Activated CD8-positive, alpha-beta memory T cell treated with anti-CD3 and anti-CD28 coated beads, Interleukin-2, amount 10 ng/mL, durations not matched to agents 7 days and 5 days (primary cell): ENCODE measurements at regions not wholly inside any gene's neighbourhood (a gene's known extent, or its start where the extent isn't known, plus 50 kb on each side); places are given as distances from the start of the nearest gene placed in this dataset.

Experiments
- ATAC-seq: fragments of 150-1000 bp; cut with Tn5 transposase; one replicate; pipeline ENCODE4 v1.10.0; 2021; ENCODE audit warnings: moderate library complexity
- CTCF ChIA-PET: fragments of 350-600 bp; sonication (Branson Sonifier 250); formaldehyde crosslinking; loops from one replicate; lab custom pipeline; 2021; ENCODE audit warnings: antibody characterized with exemption; lab: Charles Lee
- DNase-seq: peaks from one replicate; pipeline ENCODE4 v3.0.0-alpha.2; 2020
- H3K27ac Mint-ChIP-seq: one replicate; pipeline ENCODE4 v1.8.0; 2021; ENCODE audit warnings: mild to moderate bottlenecking, mixed read lengths
- H3K27me3 Mint-ChIP-seq: one replicate; pipeline ENCODE4 v1.8.0; 2021; ENCODE audit warnings: mixed read lengths
- H3K36me3 Mint-ChIP-seq: one replicate; pipeline ENCODE4 v1.8.0; 2021; ENCODE audit warnings: mild to moderate bottlenecking, mixed read lengths
- H3K4me1 Mint-ChIP-seq: one replicate; pipeline ENCODE4 v1.8.0; 2021; ENCODE audit warnings: mixed read lengths
- H3K4me3 Mint-ChIP-seq: one replicate; pipeline ENCODE4 v1.8.0; 2021; ENCODE audit warnings: mild to moderate bottlenecking, moderate library complexity, mixed read lengths
- H3K9me3 Mint-ChIP-seq: one replicate; pipeline ENCODE4 v1.8.0; 2022; ENCODE audit warnings: low read depth, mixed read lengths

DNA sequence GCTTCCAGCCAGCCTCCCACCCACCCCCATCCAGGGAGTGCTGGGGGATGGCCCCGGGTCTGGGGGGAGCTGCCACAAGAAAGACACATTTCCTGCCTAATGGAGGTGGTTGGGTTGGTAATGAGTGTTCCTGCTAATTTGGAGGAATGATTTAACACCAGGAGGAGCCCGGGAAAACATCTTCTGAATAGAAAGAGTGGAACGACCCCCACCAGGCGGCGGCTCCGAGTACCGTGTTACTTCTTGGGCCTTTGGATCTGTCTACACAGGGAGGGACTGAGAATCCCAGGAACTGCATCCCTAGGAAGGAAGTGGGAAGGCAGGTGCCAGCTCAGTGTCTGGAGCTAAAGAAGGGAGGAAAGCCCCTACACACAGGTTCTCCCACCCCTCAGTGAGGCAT is 64.6 kb downstream of the TSPAN17 start:
- H3K4me1 Mint-ChIP-seq: no peaks in the 10 kb centered on the region
- H3K27ac Mint-ChIP-seq: no peak overlapping the region
- H3K4me3 Mint-ChIP-seq: no peak overlapping the region
- H3K27me3 Mint-ChIP-seq: peaks cover 49% of the 10 kb centered on the region
- DNase-seq (no peak), ATAC-seq (no peak)
- CTCF ChIA-PET: no interaction called here
- H3K9me3 Mint-ChIP-seq: no peaks in the 10 kb centered on the region
- H3K36me3 Mint-ChIP-seq: peaks cover 2% of the 10 kb centered on the region

DNA sequence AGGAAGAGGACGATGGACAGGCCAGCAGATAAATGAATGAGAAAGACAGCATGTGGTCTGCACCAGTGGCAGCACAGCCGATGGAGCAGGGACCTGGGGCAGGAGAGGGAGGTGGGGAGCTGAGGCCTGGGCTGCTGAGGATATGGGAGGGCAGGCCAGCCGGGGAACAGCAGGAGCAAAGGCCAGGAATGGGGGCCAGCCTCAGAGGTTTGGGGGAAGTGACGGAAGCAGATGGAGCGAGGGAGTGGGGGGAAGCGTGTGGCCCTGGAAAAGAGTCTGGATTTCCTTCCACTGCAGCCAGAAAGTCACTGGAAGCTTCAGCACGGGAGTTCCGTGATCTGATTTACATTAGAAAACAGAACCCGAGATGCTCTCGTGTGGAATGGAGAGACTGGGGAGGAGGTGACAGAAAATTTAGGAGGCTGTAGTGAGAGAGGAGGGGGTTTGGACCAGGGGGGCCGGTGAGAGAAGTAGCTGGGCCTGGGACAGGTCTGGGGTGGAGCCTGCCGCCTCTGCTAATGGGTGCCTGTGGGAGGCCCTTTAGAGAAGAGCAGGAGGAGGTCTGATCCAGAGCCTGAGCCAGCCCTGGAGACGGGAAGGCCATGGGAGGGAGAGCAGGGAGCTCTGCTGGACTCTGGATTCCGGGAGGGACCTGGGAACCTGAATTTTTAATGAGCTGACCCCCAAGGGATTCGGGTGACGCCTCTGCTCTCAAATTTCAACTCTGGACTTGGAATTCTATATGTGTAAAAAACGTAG is 65.4 kb downstream of the TSPAN17 start:
- H3K4me1 Mint-ChIP-seq: no peaks in the 10 kb centered on the region
- ATAC-seq (no peak), DNase-seq (no peak)
- H3K9me3 Mint-ChIP-seq: no peaks in the 10 kb centered on the region
- peaks cover 2% of the 10 kb centered on the region for H3K36me3 Mint-ChIP-seq
- no peak overlapping the region for H3K27ac Mint-ChIP-seq
- no peak overlapping the region for H3K4me3 Mint-ChIP-seq
- CTCF ChIA-PET: no interaction called here
- H3K27me3 Mint-ChIP-seq: peaks cover 54% of the 10 kb centered on the region

DNA sequence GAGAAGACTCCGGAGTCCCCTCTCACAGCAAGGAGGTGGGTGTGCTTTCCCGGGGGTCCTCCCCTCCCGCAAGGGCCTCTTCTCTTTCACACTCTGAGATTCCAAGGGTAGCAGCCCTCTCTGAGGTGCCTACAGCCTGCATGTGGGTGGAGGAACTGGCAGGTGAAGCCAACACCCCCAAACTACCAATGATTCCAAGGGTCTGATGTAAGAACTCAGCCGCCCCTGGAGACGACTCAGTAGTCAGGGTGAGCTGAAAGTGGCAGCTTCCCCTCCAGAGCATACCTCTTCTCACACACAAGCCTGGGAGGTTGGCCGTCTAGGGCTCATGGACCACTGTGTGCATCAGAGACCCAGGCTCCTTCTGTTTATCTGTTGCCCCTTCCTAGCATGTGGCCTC is 66.1 kb downstream of the TSPAN17 start:
- ATAC-seq (no peak), DNase-seq (no peak)
- H3K9me3 Mint-ChIP-seq: no peaks in the 10 kb centered on the region
- peaks cover 2% of the 10 kb centered on the region for H3K36me3 Mint-ChIP-seq
- H3K4me3 Mint-ChIP-seq: no peak overlapping the region
- CTCF ChIA-PET: no interaction called here
- no peak overlapping the region for H3K27ac Mint-ChIP-seq
- H3K4me1 Mint-ChIP-seq: no peaks in the 10 kb centered on the region
- peaks cover 51% of the 10 kb centered on the region for H3K27me3 Mint-ChIP-seq

DNA sequence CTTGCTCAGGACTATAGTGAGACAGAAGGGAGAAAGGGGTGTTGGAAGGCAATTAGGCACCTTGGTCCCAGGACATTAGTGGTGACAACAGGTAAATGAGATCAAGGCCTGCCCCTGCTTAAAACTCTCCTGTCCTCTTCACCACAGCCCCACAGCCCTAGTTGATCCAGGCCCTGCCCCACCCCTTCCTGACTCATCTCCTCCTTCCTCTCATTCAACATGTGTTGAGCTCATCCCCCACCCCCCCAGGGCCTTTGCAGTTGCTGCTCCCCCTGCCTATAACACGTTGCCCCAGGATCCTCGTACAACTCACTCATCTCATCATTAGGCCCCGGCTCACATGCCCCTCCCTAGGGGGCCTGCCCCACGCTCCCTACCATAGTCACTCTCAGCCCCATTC is 66.8 kb downstream of the TSPAN17 start:
- H3K36me3 Mint-ChIP-seq: peaks cover 2% of the 10 kb centered on the region
- no peak overlapping the region for H3K27ac Mint-ChIP-seq
- CTCF ChIA-PET: no interaction called here
- no peak overlapping the region for H3K4me3 Mint-ChIP-seq
- peaks cover 53% of the 10 kb centered on the region for H3K27me3 Mint-ChIP-seq
- DNase-seq (no peak), ATAC-seq (no peak)
- H3K4me1 Mint-ChIP-seq: no peaks in the 10 kb centered on the region
- no peaks in the 10 kb centered on the region for H3K9me3 Mint-ChIP-seq

DNA sequence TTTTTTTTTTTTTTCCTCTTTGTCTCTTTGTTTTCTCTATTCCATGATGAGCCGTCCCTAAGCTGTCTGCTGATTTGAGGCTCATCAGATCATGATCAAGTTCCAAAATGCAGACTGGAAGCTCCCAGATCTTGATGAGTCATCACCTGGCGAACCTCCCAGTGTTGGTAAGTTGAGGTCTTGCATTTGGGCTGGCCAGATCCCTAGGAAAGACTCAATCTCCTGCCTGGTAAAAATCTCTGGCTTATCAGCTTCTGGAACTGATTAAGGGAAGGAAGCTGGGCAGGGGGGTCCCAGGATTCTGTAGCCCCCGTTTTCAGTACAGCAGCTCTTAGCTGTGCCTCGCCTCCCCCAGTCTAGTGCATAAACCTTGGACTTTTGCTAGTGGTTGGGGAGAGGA is 69.0 kb downstream of the TSPAN17 start:
- H3K4me1 Mint-ChIP-seq: no peaks in the 10 kb centered on the region
- H3K27ac Mint-ChIP-seq: no peak overlapping the region
- CTCF ChIA-PET: interaction anchor here (1.3 kb wide), 1 partner anchor 56 kb away, joined by 6 read pairs; no protein-coding TSS in a partner anchor
- ATAC-seq (no peak), DNase-seq (no peak)
- no peaks in the 10 kb centered on the region for H3K9me3 Mint-ChIP-seq
- peaks cover 58% of the 10 kb centered on the region for H3K27me3 Mint-ChIP-seq
- no peak overlapping the region for H3K4me3 Mint-ChIP-seq
- H3K36me3 Mint-ChIP-seq: peaks cover 2% of the 10 kb centered on the region

DNA sequence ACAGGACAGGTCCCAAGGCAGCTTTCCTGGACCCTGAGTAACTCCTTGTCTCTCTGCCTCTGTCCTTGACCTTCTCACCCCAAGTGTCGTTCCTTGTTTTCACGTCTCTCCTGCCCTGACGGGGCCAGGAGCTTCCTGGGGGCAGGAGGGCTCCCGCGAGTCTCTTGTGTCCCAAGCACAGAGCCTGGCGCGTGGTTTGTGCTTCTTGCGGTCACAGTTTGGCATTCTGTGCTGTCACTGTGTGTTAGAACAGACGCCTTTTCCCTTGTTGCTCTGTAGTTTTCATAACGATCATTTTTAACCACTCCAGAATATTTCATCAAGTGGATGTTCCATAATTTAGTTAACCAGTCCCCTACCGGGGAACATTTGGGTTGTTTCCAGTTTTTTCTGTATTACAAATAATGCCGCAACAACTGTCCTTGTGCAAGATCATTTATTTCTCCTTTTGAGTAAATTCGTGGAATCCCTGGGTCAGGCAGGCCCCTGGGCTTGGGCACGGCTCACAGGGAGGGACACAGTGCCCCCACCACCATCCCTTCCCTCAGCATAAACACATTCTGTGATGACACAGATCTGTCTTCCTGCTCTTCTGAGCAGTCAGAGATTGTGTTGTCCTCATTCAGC is 71.9 kb downstream of the TSPAN17 start:
- DNase-seq: no peak
- H3K36me3 Mint-ChIP-seq: peaks cover 2% of the 10 kb centered on the region
- no peak overlapping the region for H3K4me3 Mint-ChIP-seq
- CTCF ChIA-PET: interaction anchor here (1.4 kb wide), 1 partner anchor 59 kb away, joined by 3 read pairs; no protein-coding TSS in a partner anchor
- H3K27me3 Mint-ChIP-seq: peaks cover 52% of the 10 kb centered on the region
- H3K27ac Mint-ChIP-seq: no peak overlapping the region
- H3K4me1 Mint-ChIP-seq: peaks cover 7% of the 10 kb centered on the region
- no peak for ATAC-seq
- H3K9me3 Mint-ChIP-seq: no peaks in the 10 kb centered on the region

DNA sequence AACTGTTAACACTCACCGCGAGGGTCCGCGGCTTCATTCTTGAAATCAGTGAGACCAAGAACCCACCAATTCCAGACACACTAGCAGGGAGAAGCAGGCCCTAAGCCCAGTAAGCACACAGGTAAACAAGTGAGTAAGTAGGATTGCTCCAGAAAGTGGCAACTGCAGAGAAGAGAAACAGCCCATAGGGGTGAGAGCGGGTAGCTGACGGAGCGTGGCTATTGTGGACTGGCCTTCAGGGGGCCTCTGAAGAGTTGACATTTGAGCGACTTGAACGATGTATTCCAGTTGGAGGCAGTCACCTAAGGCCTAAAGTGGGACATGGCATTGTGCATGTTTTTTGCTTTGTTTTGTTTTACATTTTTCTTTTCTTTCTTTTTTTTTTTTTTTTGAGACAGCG is 74.2 kb downstream of the TSPAN17 start:
- ATAC-seq (no peak), DNase-seq (no peak)
- CTCF ChIA-PET: interaction anchor here (0.7 kb wide), 1 partner anchor 106 kb away, joined by 3 read pairs; no protein-coding TSS in a partner anchor
- Mint-ChIP-seq H3K4me3 (no peak overlapping the region), H3K4me1 (peaks cover 7% of the 10 kb centered on the region), H3K9me3 (no peaks in the 10 kb centered on the region), H3K36me3 (no peaks in the 10 kb centered on the region), H3K27ac (no peak overlapping the region), H3K27me3 (peaks cover 57% of the 10 kb centered on the region)

DNA sequence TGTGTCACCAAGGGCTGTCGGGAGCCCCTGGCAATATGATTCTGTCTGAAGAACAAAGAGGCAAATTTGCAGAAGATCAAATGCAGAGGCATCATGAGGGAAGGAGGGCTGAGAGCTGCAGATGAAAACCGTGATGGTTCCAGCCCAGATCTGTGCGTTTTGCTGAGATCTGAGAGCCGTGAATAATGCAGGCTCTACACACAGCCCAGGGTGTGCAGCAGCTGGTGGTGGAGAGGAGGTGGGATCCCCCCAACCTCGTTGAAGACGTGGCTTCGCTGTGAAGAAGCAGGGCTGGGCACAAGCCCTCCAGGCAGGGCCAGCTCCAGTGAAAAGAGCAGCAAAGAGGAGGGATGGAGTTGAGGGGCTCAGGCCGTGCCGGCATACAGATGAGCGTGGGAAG is 75.5 kb downstream of the TSPAN17 start:
- CTCF ChIA-PET: no interaction called here
- no peak overlapping the region for H3K4me3 Mint-ChIP-seq
- DNase-seq (no peak), ATAC-seq (no peak)
- no peak overlapping the region for H3K27ac Mint-ChIP-seq
- H3K9me3 Mint-ChIP-seq: no peaks in the 10 kb centered on the region
- no peaks in the 10 kb centered on the region for H3K36me3 Mint-ChIP-seq
- peaks cover 55% of the 10 kb centered on the region for H3K27me3 Mint-ChIP-seq
- peaks cover 7% of the 10 kb centered on the region for H3K4me1 Mint-ChIP-seq

DNA sequence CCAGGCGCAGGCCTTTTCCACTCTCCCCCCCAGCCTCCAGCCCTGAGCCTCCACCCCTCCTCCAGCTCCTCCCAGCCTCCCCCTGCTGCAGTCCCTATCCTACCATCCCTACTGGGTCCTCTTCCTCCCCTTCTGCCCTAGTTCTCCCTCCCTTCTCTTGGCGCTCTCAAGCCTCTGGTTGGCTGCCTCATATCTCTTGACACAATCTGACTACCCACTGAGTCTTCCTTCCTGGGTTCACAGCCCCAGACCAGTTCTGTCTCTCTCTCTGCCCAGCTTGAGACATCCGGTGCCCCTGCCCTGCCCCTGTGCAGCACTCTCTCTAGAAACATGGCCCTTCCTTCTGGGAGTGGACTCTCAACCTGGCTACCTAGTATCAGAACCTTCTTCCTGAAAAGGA is 76.2 kb downstream of the TSPAN17 start:
- Mint-ChIP-seq H3K4me1 (peaks cover 7% of the 10 kb centered on the region), H3K36me3 (no peaks in the 10 kb centered on the region), H3K27me3 (peaks cover 55% of the 10 kb centered on the region), H3K27ac (no peak overlapping the region), H3K4me3 (no peak overlapping the region), H3K9me3 (no peaks in the 10 kb centered on the region)
- DNase-seq: no peak
- CTCF ChIA-PET: no interaction called here
- ATAC-seq: peak; percentile 33

DNA sequence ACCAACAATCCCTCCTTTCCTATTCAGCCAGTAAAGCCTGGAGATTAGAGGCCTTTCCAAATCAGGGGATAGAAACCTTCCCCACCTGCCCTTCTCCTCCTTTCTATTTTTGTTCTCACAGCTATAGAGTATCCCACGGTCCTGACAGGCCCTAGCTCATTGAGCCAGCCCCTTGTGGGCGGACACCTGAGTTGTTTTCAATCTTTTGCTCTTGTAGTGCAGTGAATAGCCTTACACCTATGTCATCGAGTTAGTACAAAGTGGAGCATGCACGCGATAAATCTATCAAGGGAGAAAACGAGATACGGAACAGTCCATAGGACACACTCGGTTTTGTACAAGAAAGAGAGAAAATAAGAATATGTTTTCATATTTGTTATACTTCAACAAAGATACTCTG is 77.2 kb downstream of the TSPAN17 start:
- H3K27me3 Mint-ChIP-seq: peaks cover 50% of the 10 kb centered on the region
- no peak overlapping the region for H3K27ac Mint-ChIP-seq
- DNase-seq: no peak
- H3K4me3 Mint-ChIP-seq: no peak overlapping the region
- CTCF ChIA-PET: no interaction called here
- no peaks in the 10 kb centered on the region for H3K9me3 Mint-ChIP-seq
- no peaks in the 10 kb centered on the region for H3K36me3 Mint-ChIP-seq
- peaks cover 7% of the 10 kb centered on the region for H3K4me1 Mint-ChIP-seq
- no peak for ATAC-seq

DNA sequence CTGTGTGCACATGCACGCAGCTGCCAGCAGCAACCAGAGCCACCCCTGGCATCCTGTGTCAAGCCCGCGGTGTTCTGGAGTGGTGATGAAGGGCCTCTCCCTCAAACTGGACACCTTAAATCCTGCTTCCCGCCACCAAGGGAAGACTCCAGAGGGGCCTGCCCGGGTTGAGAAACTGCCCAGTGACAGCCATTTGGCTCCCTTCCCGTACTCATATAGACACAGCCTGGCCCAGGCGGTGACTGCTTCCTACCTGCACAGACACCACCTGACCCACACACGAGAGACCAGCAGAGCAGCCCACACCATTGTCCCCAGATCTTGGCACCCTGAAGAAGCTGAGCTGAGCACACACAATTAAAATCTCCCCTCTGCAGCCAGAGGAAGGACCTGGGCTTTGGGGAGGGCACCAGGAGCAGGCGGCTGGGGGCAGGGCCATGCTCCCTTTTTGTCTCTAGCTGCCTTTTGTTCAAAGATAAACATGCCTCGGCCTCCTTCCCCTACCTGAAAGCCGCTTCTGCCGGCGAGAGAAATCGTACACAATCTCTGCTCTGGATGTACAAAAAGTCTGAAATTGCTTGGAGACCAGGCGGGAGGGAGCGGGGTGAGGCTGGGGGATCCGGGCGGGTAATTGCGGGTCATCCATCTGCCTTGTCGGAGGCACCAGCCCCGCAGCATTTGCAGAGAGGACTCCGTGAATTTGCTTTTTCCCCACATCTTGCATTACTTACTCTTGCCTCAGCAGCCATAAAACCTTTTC is 78.4 kb downstream of the TSPAN17 start:
- Mint-ChIP-seq H3K4me3 (no peak overlapping the region), H3K27me3 (peaks cover 49% of the 10 kb centered on the region)

DNA sequence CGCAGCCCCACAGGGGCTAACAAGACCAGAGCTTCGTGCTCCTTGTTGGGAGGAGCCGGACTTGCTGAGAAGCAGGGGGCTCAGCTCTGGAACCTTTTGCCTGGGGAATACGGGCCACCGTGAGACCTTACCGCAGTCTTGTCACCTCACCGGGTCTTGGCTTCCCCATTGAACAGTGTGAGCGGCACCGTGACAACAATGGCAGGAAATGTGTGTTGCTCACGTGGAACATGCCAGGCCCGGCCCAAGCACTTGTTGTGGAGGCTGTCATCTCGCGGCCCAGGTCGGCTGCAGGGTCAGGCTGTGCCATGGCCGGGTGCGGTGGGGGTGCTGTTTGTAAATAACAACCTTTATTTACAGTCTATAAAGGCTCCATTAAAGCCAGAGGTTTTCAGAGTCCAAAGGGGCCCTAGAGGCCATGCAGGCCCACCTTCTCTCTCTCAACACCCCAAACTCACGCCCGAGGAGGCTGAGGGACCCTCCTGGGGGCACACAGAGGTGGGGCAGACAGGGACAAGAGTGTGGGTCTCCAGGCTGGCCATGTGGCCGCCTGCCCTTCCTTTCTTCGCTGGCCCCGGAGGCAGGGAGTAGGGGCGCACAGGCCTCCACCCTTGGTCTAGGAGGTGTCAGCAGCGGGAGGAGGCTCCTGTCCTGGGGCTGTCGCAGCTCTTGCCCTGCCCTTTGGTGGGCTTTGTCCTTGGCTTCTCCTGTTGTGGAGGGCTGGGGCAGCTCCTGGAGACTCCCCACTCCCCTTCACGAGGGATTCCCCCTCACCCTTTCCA is 79.7 kb downstream of the TSPAN17 start:
- DNase-seq: no peak
- CTCF ChIA-PET: interaction anchor here (0.5 kb wide), 1 partner anchor 169 kb away, joined by 6 read pairs; no protein-coding TSS in a partner anchor
- no peak for ATAC-seq
- Mint-ChIP-seq H3K27me3 (peaks cover 53% of the 10 kb centered on the region), H3K4me1 (peaks cover 7% of the 10 kb centered on the region), H3K9me3 (no peaks in the 10 kb centered on the region), H3K36me3 (no peaks in the 10 kb centered on the region), H3K4me3 (no peak overlapping the region), H3K27ac (no peak overlapping the region)

More for the DNA sequence above, 78.4 kb downstream of the TSPAN17 start:
- ATAC-seq (no peak), DNase-seq (no peak)
- H3K27ac Mint-ChIP-seq: no peak overlapping the region
- H3K9me3 Mint-ChIP-seq: no peaks in the 10 kb centered on the region
- no peaks in the 10 kb centered on the region for H3K36me3 Mint-ChIP-seq
- CTCF ChIA-PET: no interaction called here
- H3K4me1 Mint-ChIP-seq: peaks cover 7% of the 10 kb centered on the region

DNA sequence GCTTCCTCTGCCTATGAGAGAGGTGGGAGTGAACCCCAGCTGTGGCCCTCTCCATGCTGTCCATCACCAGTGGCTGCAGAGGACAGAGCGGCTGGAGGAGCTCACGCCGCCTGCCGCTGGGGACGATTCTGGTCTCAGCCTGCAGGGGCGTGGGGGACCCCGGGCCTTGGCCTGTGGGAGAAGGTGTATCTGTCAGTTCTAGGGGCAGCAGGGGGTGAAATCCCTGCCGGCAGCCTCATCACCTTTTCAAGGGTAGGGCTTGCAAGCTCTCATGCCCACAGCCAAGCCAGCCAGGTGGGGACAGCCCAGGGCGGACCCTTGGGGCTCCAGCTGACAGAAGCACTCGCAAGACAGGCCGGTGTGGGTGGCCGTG is 80.2 kb downstream of the TSPAN17 start:
- Mint-ChIP-seq H3K27me3 (peaks cover 48% of the 10 kb centered on the region), H3K4me3 (no peak overlapping the region)

More for the DNA sequence above, 80.2 kb downstream of the TSPAN17 start:
- ATAC-seq (no peak), DNase-seq (no peak)
- Mint-ChIP-seq H3K27ac (no peak overlapping the region), H3K9me3 (no peaks in the 10 kb centered on the region), H3K4me1 (peaks cover 7% of the 10 kb centered on the region), H3K36me3 (no peaks in the 10 kb centered on the region)
- CTCF ChIA-PET: no interaction called here
